ENCODE measurements at regions not wholly inside any gene's neighbourhood (a gene's known extent, or its start where the extent isn't known, plus 50 kb on each side); places are given as distances from the start of the nearest gene placed in this dataset.

DNA sequence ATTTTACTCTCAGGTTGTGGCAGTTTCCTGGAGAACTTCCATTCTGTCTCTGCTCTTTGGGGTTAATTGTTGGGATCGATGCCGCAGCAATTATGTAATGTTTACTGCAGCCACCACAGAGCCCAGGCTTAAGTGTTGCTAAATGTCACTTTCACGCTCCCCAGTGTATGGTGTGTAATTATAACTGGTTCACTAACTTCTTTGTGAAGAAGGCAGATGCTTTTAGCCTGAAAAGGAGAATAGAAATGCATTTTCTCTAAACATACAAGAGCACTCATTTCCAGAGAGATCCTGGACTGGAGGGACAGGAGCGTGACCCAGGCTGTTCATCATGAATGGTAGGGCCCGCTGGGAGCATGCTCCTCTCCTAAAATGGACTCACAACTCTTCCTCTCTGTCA lies 132.2 kb upstream of the PLET1 start:
- Histone ChIP-seq H3K9ac (ENCODE audit: low read length) (no peak overlapping the region), H2BK120ac (ENCODE audit: low read depth, low read length) (no peak overlapping the region), H2AK5ac (ENCODE audit: low read length) (no peak overlapping the region), H3K27me3 (ENCODE audit: insufficient read depth, low read length, poor library complexity) (peaks cover 2% of the 10 kb centered on the region), H2BK15ac (replicated peaks; ENCODE audit: low read depth) (no peak overlapping the region), H2BK5ac (ENCODE audit: low read length) (no peak overlapping the region), H3K18ac (ENCODE audit: low read length) (no peak overlapping the region), H3K56ac (ENCODE audit: low read length) (no peak overlapping the region), H3K23ac (ENCODE audit: low read length) (no peak overlapping the region), H3K27ac (ENCODE audit: low read depth, low read length) (no peak overlapping the region), H3K4ac (ENCODE audit: low read depth, low read length) (no peak overlapping the region), H3K79me1 (ENCODE audit: low read length) (no peaks in the 10 kb centered on the region), H3K36me3 (ENCODE audit: control insufficient read depth, insufficient read depth, low read length) (no peaks in the 10 kb centered on the region), H3K4me3 (ENCODE audit: low read length) (no peak overlapping the region), H3K4me1 (ENCODE audit: control insufficient read depth, low read depth, low read length) (no peaks in the 10 kb centered on the region), H4K8ac (ENCODE audit: low read depth, low read length) (no peak overlapping the region), H3K79me2 (ENCODE audit: control insufficient read depth, insufficient read depth, low read length) (no peaks in the 10 kb centered on the region), H4K5ac (ENCODE audit: low read length) (no peak overlapping the region), H3K4me2 (ENCODE audit: low read length) (no peak overlapping the region)
- DNase-seq = no peak
- no CpG with 5 or more reads among the region's 5 CpGs for WGBS (ENCODE audit: extremely low coverage, insufficient coverage, low lambda C conversion rate)

DNA sequence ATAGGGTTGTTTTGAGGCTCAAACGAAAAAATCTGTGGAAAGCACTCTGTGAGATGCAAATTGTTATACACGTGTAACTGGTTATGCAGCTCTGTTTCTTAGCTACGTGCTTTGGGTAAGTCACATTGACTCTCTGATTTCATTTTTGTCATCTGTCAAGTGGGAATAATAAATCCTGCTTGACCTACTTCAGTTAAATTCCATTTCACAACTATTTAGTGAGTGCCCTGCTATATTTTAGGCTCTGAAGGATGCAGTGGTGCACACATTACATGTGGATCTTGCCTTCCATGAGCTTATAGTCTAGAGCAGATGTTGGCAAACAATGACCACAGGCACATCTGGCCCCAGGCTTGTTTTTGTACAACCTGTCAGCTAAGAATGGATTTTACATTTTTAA lies 133.6 kb upstream of the PLET1 start:
- no peak overlapping the region for H2BK120ac ChIP-seq (ENCODE audit: low read depth, low read length)
- no peak overlapping the region for H3K27ac ChIP-seq (ENCODE audit: low read depth, low read length)
- H3K4me1 ChIP-seq (ENCODE audit: control insufficient read depth, low read depth, low read length) = no peaks in the 10 kb centered on the region
- H3K56ac ChIP-seq (ENCODE audit: low read length) = no peak overlapping the region
- no peaks in the 10 kb centered on the region for H3K36me3 ChIP-seq (ENCODE audit: control insufficient read depth, insufficient read depth, low read length)
- no peak overlapping the region for H4K8ac ChIP-seq (ENCODE audit: low read depth, low read length)
- no peak overlapping the region for H3K4ac ChIP-seq (ENCODE audit: low read depth, low read length)
- no peaks in the 10 kb centered on the region for H3K79me1 ChIP-seq (ENCODE audit: low read length)
- no CpG with 5 or more reads among the region's 3 CpGs for WGBS (ENCODE audit: extremely low coverage, insufficient coverage, low lambda C conversion rate)
- peaks cover 2% of the 10 kb centered on the region for H3K27me3 ChIP-seq (ENCODE audit: insufficient read depth, low read length, poor library complexity)
- H3K4me2 ChIP-seq (ENCODE audit: low read length) = no peak overlapping the region
- no peaks in the 10 kb centered on the region for H3K79me2 ChIP-seq (ENCODE audit: control insufficient read depth, insufficient read depth, low read length)
- no peak overlapping the region for H2BK15ac ChIP-seq (replicated peaks; ENCODE audit: low read depth)
- no peak overlapping the region for H2AK5ac ChIP-seq (ENCODE audit: low read length)
- no peak overlapping the region for H3K23ac ChIP-seq (ENCODE audit: low read length)
- no peak overlapping the region for H3K18ac ChIP-seq (ENCODE audit: low read length)
- no peak overlapping the region for H3K9ac ChIP-seq (ENCODE audit: low read length)
- H3K4me3 ChIP-seq (ENCODE audit: low read length) = no peak overlapping the region
- no peak for DNase-seq
- H2BK5ac ChIP-seq (ENCODE audit: low read length) = no peak overlapping the region
- no peak overlapping the region for H4K5ac ChIP-seq (ENCODE audit: low read length)

DNA sequence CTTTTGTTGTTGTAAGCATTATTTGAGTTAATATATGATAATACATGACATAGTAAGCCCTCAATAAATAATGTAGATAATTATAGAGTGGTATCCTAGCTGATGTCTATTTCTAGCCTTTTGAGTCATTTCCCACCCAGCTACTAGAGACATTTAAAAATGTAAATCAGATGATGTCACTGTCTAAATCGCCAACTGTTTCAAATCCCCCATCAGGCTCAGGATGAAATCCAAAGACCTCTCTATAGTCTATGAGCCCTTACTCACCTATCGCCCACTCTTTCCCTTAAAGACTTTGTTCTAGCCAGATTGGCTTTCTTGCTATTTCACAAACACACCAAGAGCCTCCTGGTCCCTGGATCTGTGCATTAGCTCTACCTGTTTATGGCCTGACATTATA lies 135.4 kb upstream of the PLET1 start:
- Histone ChIP-seq H3K27me3 (ENCODE audit: insufficient read depth, low read length, poor library complexity) (no peaks in the 10 kb centered on the region), H3K27ac (ENCODE audit: low read depth, low read length) (no peak overlapping the region), H3K18ac (ENCODE audit: low read length) (no peak overlapping the region), H4K8ac (ENCODE audit: low read depth, low read length) (no peak overlapping the region), H3K4me3 (ENCODE audit: low read length) (no peak overlapping the region), H3K79me2 (ENCODE audit: control insufficient read depth, insufficient read depth, low read length) (no peaks in the 10 kb centered on the region), H3K4ac (ENCODE audit: low read depth, low read length) (no peak overlapping the region), H4K5ac (ENCODE audit: low read length) (no peak overlapping the region), H2BK120ac (ENCODE audit: low read depth, low read length) (no peak overlapping the region), H3K36me3 (ENCODE audit: control insufficient read depth, insufficient read depth, low read length) (no peaks in the 10 kb centered on the region), H3K56ac (ENCODE audit: low read length) (no peak overlapping the region), H2BK5ac (ENCODE audit: low read length) (no peak overlapping the region), H3K4me1 (ENCODE audit: control insufficient read depth, low read depth, low read length) (no peaks in the 10 kb centered on the region), H3K9ac (ENCODE audit: low read length) (no peak overlapping the region), H3K23ac (ENCODE audit: low read length) (no peak overlapping the region), H2AK5ac (ENCODE audit: low read length) (no peak overlapping the region), H3K4me2 (ENCODE audit: low read length) (no peak overlapping the region), H3K79me1 (ENCODE audit: low read length) (no peaks in the 10 kb centered on the region), H2BK15ac (replicated peaks; ENCODE audit: low read depth) (no peak overlapping the region)
- no peak for DNase-seq
- WGBS (ENCODE audit: extremely low coverage, insufficient coverage, low lambda C conversion rate) = no CpG with 5 or more reads among the region's 2 CpGs

DNA sequence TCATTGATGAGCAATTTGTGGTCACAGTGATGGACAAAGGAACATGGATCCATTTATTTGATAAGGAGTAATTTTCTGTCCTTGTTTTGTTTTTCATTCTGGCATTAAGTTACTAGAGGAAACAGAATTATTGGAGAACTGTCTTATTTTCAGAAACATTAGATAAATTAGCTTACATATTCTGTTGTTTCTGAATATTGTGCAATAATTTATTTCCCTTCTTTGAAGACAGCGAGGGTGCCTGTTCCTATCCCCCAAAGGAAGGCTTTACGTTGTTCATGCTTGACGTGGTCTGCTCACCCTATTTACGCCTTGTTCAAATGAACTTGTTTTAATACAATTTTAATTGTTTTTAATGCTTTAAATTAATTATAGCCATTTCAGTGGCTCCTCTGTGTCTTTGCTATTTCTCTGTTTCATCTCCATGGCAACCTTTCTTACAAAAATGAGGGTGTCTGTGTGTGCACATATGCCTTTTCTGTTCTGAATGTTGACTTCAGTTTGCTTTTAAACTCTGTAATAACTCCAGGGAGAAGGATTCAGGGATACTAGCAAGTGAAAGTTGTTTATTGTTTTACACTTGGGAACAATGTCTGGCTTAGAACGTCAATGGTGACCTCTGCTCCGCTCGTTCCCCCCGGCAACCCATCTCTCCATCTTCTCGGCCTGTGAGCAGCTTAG lies 138.3 kb upstream of the PLET1 start:
- no peak overlapping the region for H4K8ac ChIP-seq (ENCODE audit: low read depth, low read length)
- H2BK15ac ChIP-seq (replicated peaks; ENCODE audit: low read depth) = no peak overlapping the region
- no peaks in the 10 kb centered on the region for H3K4me1 ChIP-seq (ENCODE audit: control insufficient read depth, low read depth, low read length)
- no peaks in the 10 kb centered on the region for H3K27me3 ChIP-seq (ENCODE audit: insufficient read depth, low read length, poor library complexity)
- no CpG with 5 or more reads among the region's 9 CpGs for WGBS (ENCODE audit: extremely low coverage, insufficient coverage, low lambda C conversion rate)
- H3K27ac ChIP-seq (ENCODE audit: low read depth, low read length) = no peak overlapping the region
- no peak overlapping the region for H3K4me3 ChIP-seq (ENCODE audit: low read length)
- no peak overlapping the region for H3K23ac ChIP-seq (ENCODE audit: low read length)
- H2BK120ac ChIP-seq (ENCODE audit: low read depth, low read length) = no peak overlapping the region
- H3K4me2 ChIP-seq (ENCODE audit: low read length) = no peak overlapping the region
- DNase-seq = no peak
- H2BK5ac ChIP-seq (ENCODE audit: low read length) = no peak overlapping the region
- H3K79me1 ChIP-seq (ENCODE audit: low read length) = no peaks in the 10 kb centered on the region
- H3K9ac ChIP-seq (ENCODE audit: low read length) = no peak overlapping the region
- H3K56ac ChIP-seq (ENCODE audit: low read length) = no peak overlapping the region
- H3K4ac ChIP-seq (ENCODE audit: low read depth, low read length) = no peak overlapping the region
- no peaks in the 10 kb centered on the region for H3K79me2 ChIP-seq (ENCODE audit: control insufficient read depth, insufficient read depth, low read length)
- H4K5ac ChIP-seq (ENCODE audit: low read length) = no peak overlapping the region
- no peak overlapping the region for H2AK5ac ChIP-seq (ENCODE audit: low read length)
- no peak overlapping the region for H3K18ac ChIP-seq (ENCODE audit: low read length)
- H3K36me3 ChIP-seq (ENCODE audit: control insufficient read depth, insufficient read depth, low read length) = no peaks in the 10 kb centered on the region

DNA sequence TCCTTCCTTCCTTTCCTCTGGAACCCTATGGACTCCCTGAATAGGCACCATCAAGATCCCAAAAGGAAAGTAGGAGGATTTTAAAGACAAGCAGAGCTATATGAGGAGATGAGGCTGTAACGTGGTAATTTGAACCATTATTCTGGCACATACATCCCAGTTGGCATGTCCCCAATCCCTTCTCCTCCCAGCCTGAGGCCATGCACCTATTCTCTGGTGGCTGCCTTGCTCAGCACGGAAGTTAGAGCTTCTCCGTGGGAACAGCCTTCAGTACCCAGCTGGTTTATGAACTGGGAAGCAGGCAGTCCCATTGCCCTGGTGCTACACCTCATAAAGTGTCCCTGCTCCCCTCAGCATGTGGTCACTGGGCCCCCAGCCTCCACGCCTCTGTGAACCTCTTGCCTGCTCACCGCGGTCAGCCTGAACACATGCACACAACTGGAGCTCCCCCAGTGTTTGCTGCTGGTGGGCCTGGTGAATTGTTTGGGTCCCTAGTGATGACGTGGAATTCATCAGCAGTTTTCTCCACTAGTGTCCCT lies 139.9 kb upstream of the PLET1 start:
- no peak overlapping the region for H3K56ac ChIP-seq (ENCODE audit: low read length)
- no peaks in the 10 kb centered on the region for H3K79me1 ChIP-seq (ENCODE audit: low read length)
- H2AK5ac ChIP-seq (ENCODE audit: low read length) = no peak overlapping the region
- no peak overlapping the region for H2BK120ac ChIP-seq (ENCODE audit: low read depth, low read length)
- H2BK15ac ChIP-seq (replicated peaks; ENCODE audit: low read depth) = no peak overlapping the region
- no peaks in the 10 kb centered on the region for H3K4me1 ChIP-seq (ENCODE audit: control insufficient read depth, low read depth, low read length)
- no peaks in the 10 kb centered on the region for H3K36me3 ChIP-seq (ENCODE audit: control insufficient read depth, insufficient read depth, low read length)
- no peak overlapping the region for H2BK5ac ChIP-seq (ENCODE audit: low read length)
- no peak overlapping the region for H3K18ac ChIP-seq (ENCODE audit: low read length)
- WGBS (ENCODE audit: extremely low coverage, insufficient coverage, low lambda C conversion rate) = no CpG with 5 or more reads among the region's 7 CpGs
- H3K4me2 ChIP-seq (ENCODE audit: low read length) = no peak overlapping the region
- H3K4me3 ChIP-seq (ENCODE audit: low read length) = no peak overlapping the region
- no peak overlapping the region for H4K5ac ChIP-seq (ENCODE audit: low read length)
- H3K9ac ChIP-seq (ENCODE audit: low read length) = no peak overlapping the region
- H3K27me3 ChIP-seq (ENCODE audit: insufficient read depth, low read length, poor library complexity) = no peaks in the 10 kb centered on the region
- no peak for DNase-seq
- no peak overlapping the region for H3K4ac ChIP-seq (ENCODE audit: low read depth, low read length)
- no peak overlapping the region for H3K23ac ChIP-seq (ENCODE audit: low read length)
- no peaks in the 10 kb centered on the region for H3K79me2 ChIP-seq (ENCODE audit: control insufficient read depth, insufficient read depth, low read length)
- no peak overlapping the region for H3K27ac ChIP-seq (ENCODE audit: low read depth, low read length)
- H4K8ac ChIP-seq (ENCODE audit: low read depth, low read length) = no peak overlapping the region

Data from mesendoderm (in vitro differentiated cells).